PC-3 (cell line): ENCODE measurements at regions not wholly inside any gene's neighbourhood (a gene's known extent, or its start where the extent isn't known, plus 50 kb on each side); places are given as distances from the start of the nearest gene placed in this dataset.

Experiments used
- ATAC-seq: fragments of 200-7000 bp; cut with Tn5 transposase; 2 replicates; pipeline ENCODE4 v1.9.1; 2020; ENCODE audit warnings: mild to moderate bottlenecking, moderate library complexity
- BruUV-seq: library from RNA; stranded (reverse); fragments of 400-500 nt; replicated peaks from 2 replicates; lab custom pipeline; 2021; lab: Mats Ljungman, UMichigan
- CTCF ChIA-PET: fragments of 300-600 bp; sonication (Branson Sonifier 250); formaldehyde crosslinking; loops from one replicate; lab custom pipeline; 2022; ENCODE audit warnings: antibody characterized with exemption; lab: Charles Lee
- POLR2A ChIA-PET: fragments of 300-600 bp; sonication (Branson Sonifier 250); formaldehyde crosslinking; loops from one replicate; lab custom pipeline; 2022; ENCODE audit warnings: antibody characterized with exemption; ENCODE audit not compliant: unreplicated experiment; lab: Charles Lee
- DNase-seq: peaks from one replicate; pipeline ENCODE4 v3.0.0-alpha.2; 2015
- H2AFZ ChIP-seq: fragments of 300-600 bp; sonication (generic); 2 replicates; pipeline ENCODE4 v1.6.0; 2016; ENCODE audit warnings: antibody characterized with exemption, low read length
- H3F3A ChIP-seq: fragments of 300-600 bp; sonication (generic); one replicate; pipeline ENCODE4 v1.6.0; 2017; ENCODE audit warnings: antibody characterized with exemption, low read length, control low read depth, mild to moderate bottlenecking; ENCODE audit not compliant: unreplicated experiment
- H3K27ac ChIP-seq: fragments of 300-600 bp; sonication (generic); 2 replicates; pipeline ENCODE4 v1.5.1; 2016; ENCODE audit warnings: mild to moderate bottlenecking, low read length
- H3K27me3 ChIP-seq: fragments of 300-600 bp; sonication (generic); 2 replicates; pipeline ENCODE4 v1.6.1; 2016; ENCODE audit warnings: low read length, mixed read lengths
- H3K36me3 ChIP-seq: fragments of 300-600 bp; sonication (generic); 2 replicates; pipeline ENCODE4 v1.6.1; 2016; ENCODE audit warnings: low read depth, mixed run types, low read length, mixed read lengths
- H3K4me1 ChIP-seq: fragments of 300-600 bp; sonication (generic); 2 replicates; pipeline ENCODE4 v1.5.1; 2016; ENCODE audit warnings: low read length; ENCODE audit not compliant: insufficient read depth
- H3K4me2 ChIP-seq: fragments of 300-600 bp; sonication (generic); 2 replicates; pipeline ENCODE4 v1.6.0; 2016; ENCODE audit warnings: low read length
- H3K4me3 ChIP-seq: fragments of 300-600 bp; sonication (generic); 2 replicates; pipeline ENCODE4 v1.5.1; 2016; ENCODE audit warnings: mild to moderate bottlenecking, low read length, mixed read lengths
- H3K79me2 ChIP-seq: fragments of 300-600 bp; sonication (generic); 2 replicates; pipeline ENCODE4 v1.6.1; 2017; ENCODE audit warnings: low read length, mixed read lengths
- H3K9ac ChIP-seq: fragments of 300-600 bp; sonication (generic); 2 replicates; pipeline ENCODE4 v1.6.0; 2016; ENCODE audit warnings: mild to moderate bottlenecking, low read length
- H3K9me2 ChIP-seq: fragments of 300-600 bp; sonication (generic); replicated peaks from 2 replicates; pipeline ENCODE4 v1.6.1; 2016; ENCODE audit warnings: mixed run types, low read length, mixed read lengths
- H3K9me3 ChIP-seq: fragments of 300-600 bp; sonication (generic); 2 replicates; pipeline ENCODE4 v1.6.1; 2016; ENCODE audit warnings: low read length, mixed read lengths
- H4K20me1 ChIP-seq: fragments of 300-600 bp; sonication (generic); 2 replicates; pipeline ENCODE4 v1.6.1; 2016; ENCODE audit warnings: low read length, mixed read lengths
- EZH2 ChIP-seq: fragments of 300-600 bp; sonication (generic); IDR thresholded peaks from one replicate; pipeline ENCODE4 v1.6.1; 2017; ENCODE audit warnings: antibody characterized with exemption, mild to moderate bottlenecking, low read length; ENCODE audit not compliant: unreplicated experiment
- EZH2phosphoT487 ChIP-seq: fragments of 300-600 bp; sonication (generic); IDR thresholded peaks from 2 replicates; pipeline ENCODE4 v1.6.1; 2018; ENCODE audit warnings: mild to moderate bottlenecking, antibody characterized with exemption, low read length, borderline replicate concordance
- intact Hi-C: fragments of 100-400 bp; cut with micrococcal nuclease; formaldehyde crosslinking; loops from 2 replicates; pipeline ENCODE4 v1.9.0; 2023
- TF ChIP-seq, protein P1 (sequence below): fragments of 300-600 bp; sonication (generic); conservative IDR thresholded peaks from 2 replicates; pipeline ENCODE4 v1.5.1; 2017; ENCODE audit warnings: antibody characterized with exemption, low read depth, mild to moderate bottlenecking, low read length

GRCh38 chr4:163273922-163274321 lies 58.5 kb downstream of the NPY1R start:
- CTCF ChIA-PET = no interaction called here
- Histone ChIP-seq H3K79me2 (no peaks in the 10 kb centered on the region), H3K27ac (no peak overlapping the region), H3K4me3 (no peak overlapping the region), H3K27me3 (peaks cover 11% of the 10 kb centered on the region; the same call in 1 of the 2 replicates), H3F3A (no peaks in the 10 kb centered on the region), H3K4me1 (no peaks in the 10 kb centered on the region), H2AFZ (no peak overlapping the region), H3K4me2 (no peak overlapping the region), H3K36me3 (no peaks in the 10 kb centered on the region), H3K9me3 (no peaks in the 10 kb centered on the region), H4K20me1 (no peaks in the 10 kb centered on the region), H3K9ac (no peak overlapping the region), H3K9me2 (no peaks in the 10 kb centered on the region)
- TF ChIP-seq EZH2phosphoT487 (no peak), EZH2 (no peak)
- TF ChIP-seq, protein P1, sequence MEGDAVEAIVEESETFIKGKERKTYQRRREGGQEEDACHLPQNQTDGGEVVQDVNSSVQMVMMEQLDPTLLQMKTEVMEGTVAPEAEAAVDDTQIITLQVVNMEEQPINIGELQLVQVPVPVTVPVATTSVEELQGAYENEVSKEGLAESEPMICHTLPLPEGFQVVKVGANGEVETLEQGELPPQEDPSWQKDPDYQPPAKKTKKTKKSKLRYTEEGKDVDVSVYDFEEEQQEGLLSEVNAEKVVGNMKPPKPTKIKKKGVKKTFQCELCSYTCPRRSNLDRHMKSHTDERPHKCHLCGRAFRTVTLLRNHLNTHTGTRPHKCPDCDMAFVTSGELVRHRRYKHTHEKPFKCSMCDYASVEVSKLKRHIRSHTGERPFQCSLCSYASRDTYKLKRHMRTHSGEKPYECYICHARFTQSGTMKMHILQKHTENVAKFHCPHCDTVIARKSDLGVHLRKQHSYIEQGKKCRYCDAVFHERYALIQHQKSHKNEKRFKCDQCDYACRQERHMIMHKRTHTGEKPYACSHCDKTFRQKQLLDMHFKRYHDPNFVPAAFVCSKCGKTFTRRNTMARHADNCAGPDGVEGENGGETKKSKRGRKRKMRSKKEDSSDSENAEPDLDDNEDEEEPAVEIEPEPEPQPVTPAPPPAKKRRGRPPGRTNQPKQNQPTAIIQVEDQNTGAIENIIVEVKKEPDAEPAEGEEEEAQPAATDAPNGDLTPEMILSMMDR = no peak
- ATAC-seq (no peak), DNase-seq (no peak)
- intact Hi-C loops = no loop called here
- POLR2A ChIA-PET = no interaction called here
- no TSS peak for BruUV-seq

- Histone ChIP-seq H3K4me2 (no peak overlapping the region), H3K9ac (no peak overlapping the region), H3K4me3 (no peak overlapping the region), H3K9me2 (no peaks in the 10 kb centered on the region), H3F3A (no peaks in the 10 kb centered on the region), H4K20me1 (no peaks in the 10 kb centered on the region), H3K79me2 (no peaks in the 10 kb centered on the region), H3K27me3 (peaks cover 11% of the 10 kb centered on the region; the same call in 1 of the 2 replicates), H3K9me3 (no peaks in the 10 kb centered on the region), H2AFZ (no peak overlapping the region), H3K4me1 (no peaks in the 10 kb centered on the region), H3K36me3 (no peaks in the 10 kb centered on the region), H3K27ac (no peak overlapping the region)
- TF ChIP-seq EZH2 (no peak), EZH2phosphoT487 (no peak)
- TF ChIP-seq, protein P1 = no peak
- intact Hi-C loops = no loop called here
- DNase-seq (no peak), ATAC-seq (no peak)
- ChIA-PET CTCF (no interaction called here), POLR2A (no interaction called here)
- no TSS peak for BruUV-seq
Observed at GRCh38 chr4:163273203-163273602, 59.2 kb downstream of the NPY1R start.

DNA sequence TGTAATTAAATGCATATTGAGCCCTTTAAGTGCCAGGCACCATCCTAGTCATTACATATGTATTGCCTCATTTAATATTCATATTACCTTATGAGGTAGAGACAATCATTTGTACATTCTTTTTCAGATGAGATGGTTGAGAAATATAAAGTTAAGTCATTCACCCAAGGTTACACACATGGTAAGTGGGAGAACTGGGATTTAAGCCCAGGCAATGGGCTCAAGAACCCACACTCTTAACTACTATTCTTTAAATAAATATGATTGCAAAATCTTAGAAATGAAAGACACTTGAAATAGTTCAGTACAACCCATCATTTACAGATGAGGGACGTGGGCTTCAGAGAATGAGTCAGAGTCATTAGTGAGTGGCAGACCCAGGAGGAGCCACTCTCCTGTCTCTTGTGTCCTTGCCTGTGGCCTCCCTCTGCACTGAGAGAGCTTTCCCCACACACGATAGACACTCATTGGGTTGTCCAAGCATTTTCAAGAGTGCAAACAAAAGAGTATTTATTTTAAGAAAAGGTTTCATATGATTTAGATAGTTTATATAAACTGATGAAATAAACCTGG lies 60.8 kb downstream of the NPY1R start:
- POLR2A ChIA-PET = no interaction called here
- H3K9me3 ChIP-seq = no peaks in the 10 kb centered on the region
- no peaks in the 10 kb centered on the region for H4K20me1 ChIP-seq
- TF ChIP-seq, protein P1 = no peak
- no peak for TF ChIP-seq EZH2
- TF ChIP-seq EZH2phosphoT487 = no peak
- H3K4me3 ChIP-seq = no peak overlapping the region
- ATAC-seq (no peak), DNase-seq (no peak)
- no peaks in the 10 kb centered on the region for H3K36me3 ChIP-seq
- no TSS peak for BruUV-seq
- no peak overlapping the region for H3K27ac ChIP-seq
- CTCF ChIA-PET = no interaction called here
- no peaks in the 10 kb centered on the region for H3F3A ChIP-seq
- no peaks in the 10 kb centered on the region for H3K9me2 ChIP-seq
- H3K27me3 ChIP-seq = 0 out of 2 replicates have a peak, but pooled peaks cover 5% of the 10 kb centered on the region
- H3K4me2 ChIP-seq = no peak overlapping the region
- H2AFZ ChIP-seq = no peak overlapping the region
- intact Hi-C loops = no loop called here
- no peaks in the 10 kb centered on the region for H3K79me2 ChIP-seq
- no peak overlapping the region for H3K9ac ChIP-seq
- no peaks in the 10 kb centered on the region for H3K4me1 ChIP-seq
